AG08396 (cell line): ENCODE measurements at regions not wholly inside any gene's neighbourhood (a gene's known extent, or its start where the extent isn't known, plus 50 kb on each side); places are given as distances from the start of the nearest gene placed in this dataset.
A peak's percentile ranks its signal among the peaks of the same experiment; 100 is the strongest.
"Not testable (repeated sequence)": the region's sequence is repeated elsewhere in the genome, so short reads cannot be mapped to it uniquely, and the experiment has no call there.

ENCODE experiments used
- DNase-seq: peaks from one replicate; pipeline ENCODE4 v3.0.0; 2012; ENCODE audit warnings: low spot score, mixed read lengths

DNA sequence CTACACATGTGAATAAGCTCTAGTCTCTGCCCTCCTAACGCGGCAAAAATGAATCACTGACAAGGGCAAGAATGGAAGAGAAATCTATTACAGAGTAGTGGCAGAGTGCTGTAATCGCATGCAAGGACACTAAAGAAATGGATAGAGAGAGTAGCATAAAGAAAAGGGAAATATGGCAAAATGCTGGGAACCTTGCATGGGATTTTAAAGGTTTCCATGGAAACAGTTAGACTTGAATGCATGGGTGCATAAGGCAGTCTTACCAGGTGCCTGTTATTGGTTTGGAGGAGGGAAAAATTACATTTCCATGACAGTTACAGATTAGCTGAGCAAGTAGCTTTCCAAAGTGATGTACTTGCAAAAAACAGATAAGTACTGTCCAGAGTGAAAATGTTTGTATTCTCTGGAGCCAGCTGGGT is 233.4 kb downstream of the PTN start:
- peak; percentile 31 for DNase-seq

DNA sequence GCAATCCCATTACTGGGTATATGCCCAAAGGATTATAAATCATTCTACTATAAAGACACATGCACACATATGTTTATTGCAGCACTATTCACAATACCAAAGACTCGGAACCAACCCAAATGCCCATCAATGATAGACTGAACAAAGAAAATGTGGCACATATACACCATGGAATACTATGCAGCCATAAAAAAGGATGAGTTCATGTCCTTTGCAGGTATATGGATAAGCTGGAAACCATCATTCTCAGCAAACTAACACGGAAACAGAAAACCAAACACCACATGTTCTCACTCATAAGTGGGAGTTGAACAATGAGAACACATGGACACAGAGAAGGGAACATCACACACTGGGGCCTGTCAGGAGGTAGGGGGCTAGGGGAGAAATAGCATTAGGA is 235.7 kb downstream of the PTN start:
- DNase-seq = not testable (repeated sequence)

DNA sequence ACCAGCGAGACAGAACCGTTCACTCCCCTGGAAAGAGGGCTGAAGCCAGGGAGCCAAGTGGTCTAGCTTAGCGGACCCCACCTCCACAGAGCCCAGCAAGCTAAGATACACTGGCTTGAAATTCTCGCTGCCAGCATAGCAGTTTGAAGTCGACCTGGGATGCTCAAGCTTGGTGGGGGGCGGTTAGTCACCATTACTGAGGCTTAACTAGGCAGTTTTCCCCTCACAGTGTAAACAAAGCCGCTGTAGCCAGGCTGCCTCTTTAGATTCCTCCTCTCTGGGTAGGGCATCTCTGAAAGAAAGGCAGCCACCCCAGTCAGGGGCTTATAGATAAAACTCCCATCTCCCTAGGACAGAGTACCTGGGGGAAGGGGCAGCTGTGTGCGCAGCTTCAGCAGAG is 235.1 kb downstream of the CHRM2 start:
- not testable (repeated sequence) for DNase-seq

DNA sequence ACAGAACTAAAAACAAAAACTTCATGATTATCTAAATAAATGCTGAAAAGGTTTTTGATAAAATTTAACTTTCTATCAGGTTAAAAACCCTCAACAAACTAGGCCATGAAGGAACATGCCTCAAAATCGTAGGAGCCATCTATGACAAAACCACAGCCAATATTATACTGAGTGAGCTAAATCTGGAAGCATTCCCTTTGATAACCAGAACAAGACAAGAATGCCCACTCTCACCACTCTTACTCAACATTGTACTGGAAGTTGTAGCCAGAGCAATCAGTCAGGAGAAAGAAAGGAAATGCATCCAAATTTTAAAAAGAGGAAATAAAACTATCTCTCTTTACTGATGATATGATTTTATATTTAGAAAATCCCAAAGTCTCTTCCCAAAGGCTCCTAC is 228.7 kb downstream of the CHRM2 start:
- DNase-seq = no peak

DNA sequence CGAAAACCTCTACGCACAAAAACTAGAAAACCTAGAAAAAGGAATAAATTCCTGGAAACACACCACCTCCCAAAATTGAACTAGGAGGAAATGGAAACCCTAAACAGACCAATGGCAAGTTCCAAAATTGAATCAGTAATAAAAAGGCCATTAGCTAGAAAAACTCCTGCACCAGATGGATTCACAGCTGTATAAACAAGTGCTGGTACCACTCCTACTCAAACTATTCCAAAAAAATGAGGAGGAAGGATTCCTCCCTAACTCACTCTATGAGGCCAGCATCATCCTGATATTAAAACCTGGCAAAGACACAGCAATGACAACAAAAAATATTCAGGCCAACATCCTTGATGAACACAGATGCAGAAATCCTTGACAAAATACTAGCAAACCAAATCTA is 228.2 kb downstream of the CHRM2 start:
- DNase-seq = no peak

DNA sequence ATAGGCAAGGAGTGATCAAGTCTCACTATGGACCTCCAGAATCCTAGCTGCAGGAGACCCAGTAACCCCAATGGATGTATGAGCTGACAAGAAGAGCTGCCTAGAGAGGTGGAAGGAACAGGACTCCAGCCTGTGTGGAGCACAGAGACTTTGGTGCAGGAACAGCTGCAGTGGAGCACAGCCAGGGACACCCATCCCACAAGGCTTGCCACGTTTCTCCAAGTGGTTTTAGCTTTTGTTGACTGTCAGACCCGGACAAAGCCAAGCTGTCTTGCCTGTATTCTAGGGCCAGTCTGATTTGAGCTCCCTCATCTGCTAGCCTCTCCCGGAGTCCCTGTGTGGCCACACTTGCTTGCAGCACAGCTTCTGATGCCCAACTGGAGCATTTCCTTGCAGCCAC is 224.7 kb downstream of the CHRM2 start:
- no peak for DNase-seq

DNA sequence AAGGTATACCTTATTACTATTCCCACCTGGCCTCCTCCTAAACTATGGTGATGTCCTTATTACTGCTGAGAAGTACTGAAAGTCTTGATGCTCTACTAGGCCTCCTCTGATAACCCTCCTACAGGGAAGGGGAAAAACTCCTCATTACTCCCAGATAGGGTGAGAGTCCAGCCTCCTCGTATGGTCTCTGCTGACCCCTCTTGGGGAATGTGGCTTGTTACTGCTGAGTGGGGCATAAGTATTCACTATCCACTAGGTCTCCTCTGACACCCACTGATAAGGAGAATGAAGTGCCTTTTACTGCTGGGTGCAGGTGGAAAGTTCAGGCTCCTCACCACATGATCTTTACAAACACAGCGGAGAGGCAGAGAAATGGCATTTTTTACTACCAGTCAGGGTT is 222.9 kb downstream of the CHRM2 start:
- DNase-seq = no peak

DNA sequence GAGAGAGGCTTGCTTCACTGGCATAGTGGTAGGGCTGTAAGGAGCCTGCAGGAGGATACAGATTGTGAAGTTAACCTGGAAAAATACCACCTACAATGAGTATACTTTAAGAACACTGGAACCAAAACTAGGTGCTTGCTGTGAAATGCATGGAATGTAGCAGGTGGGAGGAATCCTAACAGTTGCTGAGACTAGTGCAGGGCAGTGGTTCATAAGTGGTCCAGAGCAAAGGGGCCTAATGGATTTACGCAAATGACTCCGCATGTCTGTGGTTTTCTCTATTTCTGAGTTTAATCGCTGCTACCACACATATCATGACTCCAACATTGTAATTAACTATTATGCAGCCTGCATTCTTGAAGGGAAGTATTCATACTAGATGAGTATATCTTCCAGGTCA is 218.4 kb downstream of the CHRM2 start:
- no peak for DNase-seq

DNA sequence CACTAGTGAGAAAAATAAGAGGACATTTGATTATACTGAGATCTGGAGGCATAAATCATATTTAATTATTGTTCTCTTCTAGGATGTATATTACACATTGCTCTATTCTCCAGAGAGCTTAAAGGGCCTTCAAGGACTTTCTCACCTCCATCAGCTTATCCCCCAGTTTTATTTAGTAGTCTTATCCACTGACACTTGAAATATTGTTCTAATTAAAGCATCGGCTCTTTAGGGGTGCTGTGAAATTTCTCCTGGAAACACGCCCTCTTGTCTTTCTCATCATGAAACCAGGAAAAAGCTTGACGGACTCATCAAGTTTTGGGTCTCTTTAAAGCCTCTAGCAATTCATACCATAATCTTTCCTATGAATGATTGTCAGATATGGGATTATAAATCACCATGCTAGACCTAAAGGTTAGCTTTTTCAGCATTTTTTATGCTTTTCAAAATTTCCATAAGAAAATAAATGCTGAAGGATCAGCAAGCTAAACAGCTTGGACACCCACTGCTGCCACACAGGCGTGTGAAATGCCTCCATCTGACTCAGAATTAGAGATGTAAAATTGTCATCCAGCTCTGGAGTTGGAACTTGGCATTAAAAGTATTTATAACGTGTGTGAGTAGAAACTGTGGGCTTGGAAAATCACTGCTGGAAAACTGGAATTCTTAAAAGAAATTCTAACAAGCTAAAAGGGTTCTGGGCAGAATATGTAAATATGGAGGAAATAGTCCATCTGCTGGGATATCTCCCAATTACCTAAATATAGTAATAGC is 216.3 kb downstream of the CHRM2 start:
- no peak for DNase-seq

DNA sequence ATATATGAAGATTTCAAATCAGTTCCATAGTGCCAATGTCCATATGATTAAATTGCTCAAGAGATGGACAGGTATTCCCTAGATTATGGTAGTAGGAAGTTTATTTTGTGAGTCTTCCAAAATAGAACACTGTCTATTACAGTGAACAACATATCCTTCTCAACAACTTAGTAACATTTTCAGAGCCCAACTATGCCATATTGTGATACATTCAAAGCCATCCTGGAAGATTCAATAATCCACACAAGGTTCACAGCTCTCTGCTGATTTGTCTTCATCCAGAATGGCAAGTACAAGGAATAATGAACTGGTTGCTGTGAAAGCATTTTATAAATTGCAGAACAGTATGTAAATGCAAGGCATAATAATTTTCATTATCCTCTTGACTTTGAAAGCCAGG is 213.9 kb downstream of the CHRM2 start:
- no peak for DNase-seq

DNA sequence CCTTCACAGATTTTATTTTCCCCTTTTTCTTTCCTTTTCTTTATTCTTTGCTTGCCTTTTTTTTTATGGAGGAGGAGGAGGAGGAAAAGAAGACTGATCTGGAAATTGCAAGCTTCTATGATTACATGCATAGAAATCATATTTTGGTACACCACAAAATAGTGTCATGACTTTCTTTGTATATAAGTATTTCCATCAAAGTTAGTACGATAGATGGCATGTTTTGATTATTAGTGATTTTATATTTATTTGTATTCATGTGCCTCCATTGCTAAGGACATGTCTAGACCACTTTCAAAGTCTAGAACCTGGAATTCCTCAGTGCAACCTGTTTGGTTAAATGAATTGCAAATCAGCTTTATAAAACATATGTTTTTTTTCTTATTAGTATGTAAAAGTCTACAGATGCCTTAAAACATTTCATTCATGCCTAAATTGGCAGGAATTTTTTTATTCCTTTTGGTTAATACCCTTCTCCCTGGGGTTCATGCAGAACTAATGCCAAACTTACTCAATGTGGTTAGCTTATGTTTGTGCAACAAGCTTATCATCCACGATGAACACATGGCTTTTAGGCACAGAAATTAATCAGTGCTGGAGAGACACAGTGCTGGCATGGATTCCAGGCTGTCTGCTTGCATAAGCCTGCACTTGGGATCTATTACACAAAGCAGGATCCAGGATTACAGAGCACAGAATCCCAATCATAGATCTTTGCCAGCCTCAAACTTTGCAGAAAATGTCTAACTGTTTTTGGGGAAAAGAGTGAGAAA is 213.1 kb downstream of the CHRM2 start:
- DNase-seq = peak; percentile 72

DNA sequence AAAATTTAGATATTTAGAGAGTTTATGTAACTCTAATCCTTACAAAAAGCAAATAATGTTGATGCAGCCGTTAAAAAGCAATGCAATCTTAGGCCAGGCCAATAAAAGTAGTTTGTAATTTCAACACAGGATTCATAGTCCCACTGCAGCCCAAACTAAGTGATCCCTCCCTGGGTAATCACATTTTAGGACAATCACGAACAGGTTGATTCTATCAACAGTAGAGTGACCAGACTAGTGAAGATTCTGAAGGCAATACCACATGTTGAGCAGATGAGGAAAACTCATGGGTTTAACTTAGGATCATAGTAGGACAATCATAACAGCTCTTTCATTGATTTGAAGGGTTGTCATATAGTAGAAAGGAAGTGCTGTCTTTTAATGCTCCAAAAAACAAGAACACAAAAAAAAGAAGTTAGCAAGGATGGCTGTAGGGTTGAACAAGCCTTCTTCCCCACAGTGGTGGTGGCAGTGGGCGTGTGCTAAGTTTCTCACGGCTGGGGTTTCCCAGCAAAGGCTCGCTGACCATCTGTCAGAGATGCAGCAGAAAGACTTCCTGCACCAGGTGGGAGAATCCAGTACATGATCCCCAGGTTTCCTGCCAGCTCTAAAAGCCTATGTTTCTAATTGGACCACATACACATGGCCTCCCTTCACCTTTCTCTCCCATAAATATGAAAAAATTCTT is 212.2 kb downstream of the CHRM2 start:
- no peak for DNase-seq

DNA sequence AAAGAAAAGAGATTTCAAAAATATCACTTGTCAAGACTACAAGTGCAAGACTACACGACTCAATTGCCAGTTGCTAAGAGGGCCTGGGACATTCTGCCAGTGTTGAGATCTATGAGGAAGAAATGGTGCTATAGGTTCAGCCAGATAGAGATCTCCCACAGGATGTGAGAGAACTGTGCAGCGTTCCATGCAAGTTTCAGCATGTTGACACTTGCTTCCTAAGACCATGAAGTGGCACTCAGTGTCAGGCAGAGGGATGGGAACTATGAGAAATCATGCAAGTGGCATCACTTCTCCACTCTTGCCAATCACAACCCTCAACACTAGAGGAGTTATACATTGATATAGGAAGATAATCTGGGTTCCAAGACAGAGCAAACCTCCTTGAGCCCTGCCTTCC is 210.3 kb downstream of the CHRM2 start:
- DNase-seq = no peak

DNA sequence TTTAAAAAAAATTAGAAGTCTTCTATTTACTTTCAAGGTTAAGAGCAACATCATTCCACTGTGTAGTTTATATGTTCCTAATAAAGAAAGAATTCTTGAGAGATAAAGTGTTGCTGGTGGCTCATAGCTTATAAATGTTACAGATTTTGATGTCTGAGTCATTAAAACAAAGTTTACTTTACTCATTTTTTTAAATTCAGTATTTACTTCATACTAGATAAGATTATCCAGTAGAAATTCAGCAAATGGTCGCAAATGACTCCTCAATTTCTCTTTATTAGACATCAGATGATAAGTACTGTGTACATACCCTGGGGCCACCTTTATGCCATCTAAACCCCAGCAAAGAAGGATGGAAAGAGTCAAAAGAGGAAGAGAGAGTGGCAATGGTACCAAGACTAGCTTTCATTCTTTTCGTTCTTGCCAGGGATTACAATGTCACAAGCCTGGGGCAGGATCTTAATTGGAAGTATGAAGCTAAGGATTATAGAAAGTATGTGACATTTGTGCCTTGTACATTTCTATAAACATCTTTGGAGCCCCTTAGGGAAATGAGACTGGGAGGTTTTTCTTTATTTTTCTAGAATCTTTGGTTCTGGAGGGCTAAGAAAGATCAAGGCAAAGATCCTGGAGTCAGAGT is 206.1 kb downstream of the CHRM2 start:
- peak; percentile 20 for DNase-seq

DNA sequence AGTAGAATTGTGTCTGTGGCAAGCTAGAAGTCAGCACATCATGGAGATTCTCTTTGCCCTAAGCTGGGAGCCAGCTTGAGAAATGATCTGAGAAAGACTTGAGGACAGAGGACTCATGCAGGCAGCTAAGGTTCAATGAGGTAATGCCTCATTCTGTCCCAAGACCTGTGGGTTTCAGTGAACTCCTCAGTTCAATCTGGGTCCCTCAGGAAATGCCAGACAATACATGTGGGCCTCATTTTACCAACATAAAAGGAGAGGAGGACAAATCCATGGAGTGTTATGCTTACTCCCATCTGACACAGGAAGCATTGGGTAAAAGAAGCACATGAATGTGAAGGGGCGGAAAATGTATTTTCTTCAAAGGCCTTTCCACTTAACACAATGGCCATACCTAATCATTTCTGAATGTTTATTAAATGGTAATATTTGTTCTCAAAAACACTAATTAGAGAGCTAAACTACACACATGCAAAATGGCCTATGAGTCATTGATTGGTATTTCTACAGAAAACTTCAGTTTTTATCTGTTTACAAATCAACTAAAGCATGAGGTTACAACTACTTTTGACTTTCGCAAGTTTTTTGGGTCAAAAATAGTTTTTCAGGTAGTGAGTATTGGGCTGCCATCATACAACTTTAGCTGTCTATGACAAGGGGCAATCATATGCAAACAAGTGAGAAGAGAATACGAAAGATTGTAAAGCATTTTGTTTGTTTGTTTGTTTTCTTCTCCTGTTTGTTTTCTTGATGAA is 205.3 kb downstream of the CHRM2 start:
- peak; percentile 14 for DNase-seq
